IPS DF 4.7 (cell line): ENCODE measurements at regions not wholly inside any gene's neighbourhood (a gene's known extent, or its start where the extent isn't known, plus 50 kb on each side); places are given as distances from the start of the nearest gene placed in this dataset.

Source experiments
- DNase-seq: peaks from one replicate; pipeline ENCODE4 v3.0.0-alpha.2; 2013; ENCODE audit warnings: low spot score; ENCODE audit errors: extremely low read depth

DNA sequence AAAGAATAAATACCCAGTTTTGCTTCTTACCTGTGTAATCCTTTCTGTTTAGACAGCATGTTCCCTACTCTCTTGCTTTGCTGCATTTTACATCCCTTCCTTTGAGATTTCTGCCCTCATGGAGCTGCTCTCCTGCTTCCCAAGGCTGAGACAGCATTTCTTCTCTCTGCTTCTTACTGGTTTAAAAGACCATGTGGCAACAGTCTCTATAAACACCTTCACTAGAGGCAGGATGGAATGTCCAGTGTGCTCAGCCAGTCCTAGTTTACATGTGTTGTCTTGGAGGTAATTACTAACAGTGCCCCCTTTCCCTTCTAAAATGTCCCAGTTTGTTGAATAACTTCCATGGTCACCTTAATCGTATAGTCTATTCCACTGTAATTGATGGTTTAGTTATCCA lies 262.3 kb downstream of the CNTN3 start:
- DNase-seq: no peak

DNA sequence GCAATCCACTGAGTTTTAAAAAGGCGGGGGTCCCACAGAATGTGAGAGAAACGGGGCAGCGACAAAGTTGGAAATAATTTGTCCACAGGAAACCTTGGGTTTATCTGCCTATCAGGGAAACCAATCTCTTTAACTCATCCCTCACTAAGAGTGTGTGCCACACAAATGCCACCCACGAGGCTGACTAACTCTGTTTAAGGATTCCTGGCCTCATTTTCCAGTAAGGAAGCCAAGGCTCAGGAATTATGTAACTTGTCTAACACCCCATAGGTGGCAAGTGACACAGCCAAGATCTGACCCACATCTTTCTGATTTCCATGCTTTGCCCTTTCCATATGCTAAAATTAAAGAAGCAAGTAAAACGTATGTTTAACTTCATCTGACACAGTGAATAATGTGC lies 263.2 kb downstream of the CNTN3 start:
- no peak for DNase-seq

DNA sequence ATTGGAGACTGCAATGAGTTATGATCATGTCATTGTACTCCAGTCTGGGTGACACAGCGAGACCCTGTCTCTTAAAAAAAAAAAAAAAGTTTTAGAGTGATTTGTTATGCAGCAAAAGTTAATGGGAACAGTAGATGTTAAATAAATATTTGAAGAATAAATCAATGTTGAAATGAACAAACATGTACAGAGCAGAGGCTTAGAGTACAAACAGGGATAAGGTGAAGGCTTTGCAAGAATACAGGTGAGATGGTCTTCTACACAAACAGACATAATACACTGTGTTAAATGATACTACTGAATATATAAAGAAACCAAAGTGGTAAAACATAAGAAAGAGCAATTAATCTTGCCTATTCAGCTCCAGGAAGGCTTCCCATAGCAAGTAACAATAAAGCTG lies 265.4 kb downstream of the CNTN3 start:
- DNase-seq: no peak

DNA sequence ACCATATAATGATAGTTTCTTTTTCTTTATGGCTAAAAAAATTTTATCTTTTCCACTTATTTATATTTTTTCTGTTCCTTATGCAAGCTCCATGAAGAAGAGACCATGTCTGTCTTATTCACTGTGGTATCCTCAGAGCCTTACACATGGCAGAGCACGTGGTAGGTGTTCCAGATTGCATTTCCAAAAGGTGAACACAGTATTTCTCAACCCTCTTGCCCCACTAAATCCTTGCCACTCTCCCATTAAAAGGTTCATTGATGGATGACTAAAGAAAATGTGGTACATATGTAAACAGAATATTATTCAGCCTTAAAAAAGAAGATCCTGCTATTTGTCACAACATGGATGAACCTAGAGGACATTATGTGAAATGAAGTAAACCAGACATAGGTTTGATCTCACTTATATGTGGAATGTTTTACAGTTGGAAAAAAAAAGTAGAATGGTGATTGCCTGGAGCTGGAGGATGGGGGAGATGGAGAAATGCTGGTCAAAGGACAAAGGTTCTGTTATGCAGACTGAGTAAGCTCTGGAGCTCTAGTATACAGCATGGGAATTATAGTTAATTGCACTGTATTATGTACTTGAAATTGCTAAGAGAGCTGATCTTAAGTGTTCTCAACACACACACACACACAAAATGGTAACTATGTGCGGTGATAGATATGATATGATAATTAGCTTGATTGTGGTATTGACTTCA lies 266.7 kb downstream of the CNTN3 start:
- no peak for DNase-seq

DNA sequence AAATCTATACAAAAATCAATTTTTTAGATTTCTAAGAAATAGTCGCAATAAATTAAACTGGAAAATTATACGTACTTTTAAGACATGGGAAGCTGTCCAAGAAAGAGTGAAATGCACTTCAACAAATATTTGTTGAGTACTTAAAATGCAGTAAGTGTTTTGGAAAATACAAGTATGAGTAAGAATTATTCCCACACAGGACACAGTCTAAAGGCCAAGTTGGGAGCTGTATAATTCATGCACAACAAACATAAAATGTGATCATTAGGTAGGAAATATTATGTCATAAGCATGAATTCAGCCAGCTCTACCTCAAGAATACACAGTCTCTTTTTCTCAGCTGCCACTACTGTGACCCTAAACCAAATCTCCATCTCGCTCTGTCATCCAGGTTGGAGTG lies 267.6 kb downstream of the CNTN3 start:
- DNase-seq: no peak

DNA sequence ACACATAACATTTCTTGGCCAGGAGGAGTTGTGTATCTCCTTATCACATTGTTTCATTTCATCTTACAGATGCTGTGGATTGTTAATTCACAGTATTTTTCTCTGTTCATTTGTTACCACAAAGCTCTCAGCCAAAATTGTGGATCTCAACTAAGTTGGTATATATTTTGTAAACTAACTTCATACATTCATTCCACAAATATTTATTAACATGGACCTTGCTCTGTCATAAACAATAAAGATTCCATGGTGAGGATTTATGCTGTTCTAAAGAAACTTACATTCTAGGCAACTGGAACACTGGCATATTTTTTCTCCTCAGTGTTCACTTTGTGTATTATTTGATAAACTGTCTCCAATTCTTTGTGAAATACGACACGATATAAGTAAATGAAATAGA lies 268.8 kb downstream of the CNTN3 start:
- DNase-seq: no peak

DNA sequence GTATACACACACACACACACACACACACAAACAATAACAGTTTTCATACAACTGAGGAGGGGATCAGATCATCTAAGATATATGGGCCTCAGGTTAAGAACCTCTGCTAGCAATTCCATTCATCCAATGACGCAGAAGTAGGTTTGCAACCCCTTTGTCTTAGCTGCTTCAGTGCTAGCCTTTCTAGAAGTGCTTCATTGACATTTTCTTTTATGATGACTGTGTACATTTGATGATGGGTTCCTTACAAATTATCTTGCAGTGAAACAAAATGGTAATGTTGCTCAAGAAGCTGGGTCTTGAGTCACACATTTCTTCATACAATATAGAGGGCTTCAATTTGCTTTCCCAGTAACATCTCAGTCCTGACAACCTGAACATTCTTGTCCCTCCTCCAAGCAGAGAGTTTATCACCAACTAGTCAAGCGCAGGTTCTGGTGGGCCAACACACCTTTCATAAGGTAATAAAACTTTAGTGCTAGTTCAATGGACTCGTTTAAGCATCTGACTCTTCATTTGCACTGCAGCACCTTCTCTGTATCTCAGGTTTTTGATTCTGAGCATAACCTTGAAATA lies 269.5 kb downstream of the CNTN3 start:
- no peak for DNase-seq

DNA sequence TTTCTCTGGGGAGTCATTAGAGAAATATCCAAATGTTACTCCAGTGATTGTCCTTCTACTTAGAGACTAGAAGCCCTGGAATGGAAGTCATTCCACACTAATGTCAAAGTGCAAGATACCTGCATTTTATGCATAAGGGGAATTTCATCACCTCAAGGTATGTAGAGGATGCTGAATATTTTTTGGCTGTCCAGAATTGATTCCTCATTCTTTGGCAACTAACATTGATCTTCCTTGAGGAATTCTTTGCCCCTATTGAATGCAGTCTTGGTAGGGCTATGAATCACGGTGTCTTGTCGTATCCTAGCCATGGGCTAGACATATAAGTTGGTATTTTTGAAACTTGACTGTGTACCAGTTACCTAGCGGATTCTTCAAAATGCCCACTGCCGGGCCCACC lies 271.1 kb downstream of the CNTN3 start:
- no peak for DNase-seq

DNA sequence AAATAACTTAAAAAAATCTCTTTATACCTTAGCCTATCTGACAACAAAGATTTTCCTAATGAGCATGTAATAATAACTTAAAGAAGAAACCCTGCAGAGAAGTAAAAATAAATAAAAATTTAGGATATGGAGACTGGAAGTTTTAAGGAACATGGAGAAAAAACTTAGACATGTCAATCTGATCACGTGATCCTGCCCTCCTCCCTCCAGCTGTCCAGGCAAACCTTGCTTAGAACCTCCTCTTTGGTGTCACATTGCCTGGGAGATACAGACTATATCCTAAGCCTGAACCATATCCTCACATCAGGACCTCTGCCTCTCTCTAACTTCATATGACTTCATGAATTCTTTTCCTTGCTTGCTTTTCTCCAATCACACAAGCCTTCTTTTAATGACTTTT lies 275.5 kb downstream of the CNTN3 start:
- DNase-seq: no peak

DNA sequence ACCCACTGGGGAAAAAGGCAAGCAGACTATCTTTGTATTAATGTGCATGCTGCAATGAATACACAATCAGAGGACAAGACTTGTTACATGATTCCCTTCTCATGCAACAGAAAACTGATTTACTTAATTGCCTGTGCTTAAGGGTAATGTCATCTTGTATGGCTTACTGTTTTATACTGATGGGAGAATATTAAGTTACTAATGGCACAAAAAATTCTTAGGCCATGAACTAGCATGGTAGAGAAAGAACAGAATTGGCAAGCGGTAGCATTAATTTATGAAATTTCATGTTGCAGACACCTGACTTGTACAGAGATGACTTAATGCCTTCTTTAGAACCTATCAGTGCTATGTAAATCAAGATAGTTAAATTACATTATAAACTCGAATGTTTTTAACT lies 282.3 kb downstream of the CNTN3 start:
- no peak for DNase-seq

DNA sequence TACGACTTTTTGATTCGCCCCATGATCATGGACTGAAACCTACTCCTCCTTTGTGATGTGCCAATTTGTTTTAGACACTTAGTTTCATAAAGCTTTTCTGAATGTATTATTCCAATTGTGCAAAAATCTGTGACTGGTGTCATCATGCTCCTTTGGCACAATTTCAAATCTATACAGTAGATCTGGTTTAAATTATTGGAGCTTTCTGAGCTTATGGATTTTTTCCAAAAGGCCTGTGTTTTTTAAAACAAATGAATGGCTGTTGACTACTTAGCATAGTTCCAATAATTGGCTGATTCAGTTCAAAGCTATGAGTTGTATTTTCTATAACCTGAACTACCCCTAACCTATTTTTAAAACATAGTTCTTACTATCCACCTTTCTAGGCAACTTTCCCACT lies 282.7 kb downstream of the CNTN3 start:
- DNase-seq: no peak

DNA sequence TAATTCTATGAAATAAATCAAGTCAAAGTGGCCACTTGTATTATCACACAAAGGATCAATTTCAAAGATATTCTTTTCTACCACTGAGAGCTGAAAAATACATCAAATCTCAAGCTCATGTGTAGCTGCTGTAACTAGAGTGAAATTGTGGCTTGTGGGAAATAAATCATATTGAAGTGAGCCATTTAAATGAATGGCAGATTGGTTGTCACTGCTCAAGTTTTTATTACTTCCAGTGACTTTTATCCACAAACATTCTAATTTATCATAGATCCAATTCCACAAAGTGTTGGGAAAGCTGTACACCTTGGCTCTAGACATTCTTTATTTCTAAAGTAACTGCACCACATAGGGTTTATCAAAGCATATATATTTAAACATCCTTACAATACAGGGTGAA lies 285.4 kb downstream of the CNTN3 start:
- DNase-seq: no peak

DNA sequence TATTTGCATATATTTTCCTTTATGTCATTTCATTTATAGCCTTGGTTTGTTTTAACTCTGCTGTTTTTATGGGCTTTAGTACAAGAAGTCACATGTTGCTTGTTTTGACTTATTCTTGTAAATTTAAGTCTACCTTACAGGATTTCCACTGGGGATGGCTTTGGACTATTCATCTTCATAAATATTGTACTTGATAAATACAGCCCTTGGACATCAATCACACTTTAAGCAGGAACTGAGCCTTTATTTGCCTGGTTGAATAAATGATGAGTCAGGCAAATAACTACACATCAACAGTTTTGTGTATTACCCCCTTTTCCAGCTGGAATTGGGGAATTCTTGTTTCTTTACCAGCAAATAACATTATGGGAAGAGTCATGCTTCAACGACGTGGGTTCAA lies 286.0 kb downstream of the CNTN3 start:
- no peak for DNase-seq

DNA sequence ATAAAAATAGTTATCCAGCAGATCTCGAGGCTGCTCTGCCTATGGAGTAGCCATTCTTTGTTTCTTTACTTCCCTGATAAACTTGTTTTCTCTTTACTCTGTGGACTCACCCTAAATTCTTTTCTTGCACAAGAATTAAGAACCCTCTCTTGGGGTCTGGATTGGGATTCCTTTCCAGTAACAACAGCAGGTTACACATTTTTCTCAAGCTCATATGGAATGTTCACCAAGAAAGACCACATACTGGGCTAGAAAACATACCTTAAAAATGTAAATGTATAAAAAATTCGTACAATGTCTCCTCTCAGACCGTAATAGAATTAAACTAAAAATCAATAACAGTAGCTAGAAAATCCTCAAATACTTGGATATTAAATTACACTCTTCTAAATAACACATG lies 299.2 kb downstream of the CNTN3 start:
- DNase-seq: no peak

DNA sequence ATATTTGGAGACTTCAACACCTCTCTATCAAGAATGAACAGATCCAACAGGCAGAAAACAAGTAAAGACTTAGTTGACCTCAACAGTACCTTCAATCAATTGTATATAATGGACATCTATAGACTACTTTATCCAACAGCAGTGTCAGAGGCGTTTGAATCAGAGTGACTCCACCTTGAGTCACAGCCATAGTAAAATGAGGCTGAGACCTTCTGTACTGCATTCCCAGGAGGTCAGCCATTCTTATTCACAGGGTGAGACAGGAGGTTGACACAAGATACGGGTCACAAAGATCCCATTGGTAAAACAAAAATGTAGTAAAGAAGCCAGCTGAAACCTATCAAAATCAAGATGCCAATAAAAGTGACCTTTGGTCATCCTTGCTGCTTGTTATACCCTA lies 299.8 kb downstream of the CNTN3 start:
- DNase-seq: no peak

DNA sequence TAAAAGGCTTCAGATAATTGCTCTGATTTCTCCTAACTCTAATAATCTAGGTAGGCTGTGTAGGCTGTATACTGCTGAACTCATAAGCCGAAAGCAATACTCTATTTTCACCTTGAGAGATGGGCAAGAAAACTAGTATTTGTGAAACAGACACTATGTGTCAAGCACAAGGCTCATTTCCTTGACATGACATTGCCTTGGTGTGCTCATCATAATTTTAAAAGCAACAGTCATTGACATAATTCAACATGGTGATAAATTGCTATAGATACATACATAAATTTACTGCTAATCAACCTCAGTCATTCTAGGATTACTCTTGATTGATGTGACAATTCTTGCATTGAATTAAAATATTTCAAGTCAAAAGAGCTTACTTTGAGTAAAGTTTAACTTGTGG lies 304.7 kb downstream of the CNTN3 start:
- no peak for DNase-seq

DNA sequence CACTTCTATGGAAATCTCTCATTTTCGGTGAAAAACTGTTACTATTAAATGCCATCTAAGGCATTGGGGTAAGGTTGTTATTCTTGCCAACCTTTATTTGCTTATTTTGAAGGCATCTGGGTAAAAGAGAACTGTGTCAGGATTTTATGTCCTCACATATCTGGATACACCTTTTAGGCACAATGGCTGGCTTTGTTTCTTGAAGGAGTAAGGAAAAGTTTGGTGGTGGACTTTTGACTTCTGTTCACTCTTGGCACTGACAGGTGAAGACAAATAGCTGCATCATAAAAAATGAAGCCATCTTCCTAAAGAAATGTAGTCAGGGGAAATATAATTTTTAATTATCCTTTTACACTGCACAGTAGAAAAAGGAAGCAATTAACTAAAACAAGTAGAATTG lies 310.0 kb downstream of the CNTN3 start:
- no peak for DNase-seq

DNA sequence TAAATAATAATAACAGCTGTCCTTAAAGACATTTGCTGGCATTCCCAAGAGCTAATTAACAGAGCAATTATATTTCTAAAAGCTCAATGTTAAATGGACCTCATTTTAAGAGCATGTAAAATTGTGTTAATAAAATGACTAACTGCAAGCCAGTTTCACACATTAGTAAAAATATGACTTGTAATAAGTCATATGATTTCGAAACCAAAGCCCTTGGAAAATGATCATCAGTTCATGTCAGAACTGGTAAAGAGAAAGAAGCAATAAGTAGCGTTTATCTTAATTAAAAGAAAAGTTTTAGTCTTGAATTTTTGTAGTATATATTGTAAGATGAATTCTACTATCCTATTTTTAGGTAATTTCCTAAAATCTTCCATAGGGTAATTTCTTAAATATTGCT lies 310.7 kb downstream of the CNTN3 start:
- DNase-seq: no peak

DNA sequence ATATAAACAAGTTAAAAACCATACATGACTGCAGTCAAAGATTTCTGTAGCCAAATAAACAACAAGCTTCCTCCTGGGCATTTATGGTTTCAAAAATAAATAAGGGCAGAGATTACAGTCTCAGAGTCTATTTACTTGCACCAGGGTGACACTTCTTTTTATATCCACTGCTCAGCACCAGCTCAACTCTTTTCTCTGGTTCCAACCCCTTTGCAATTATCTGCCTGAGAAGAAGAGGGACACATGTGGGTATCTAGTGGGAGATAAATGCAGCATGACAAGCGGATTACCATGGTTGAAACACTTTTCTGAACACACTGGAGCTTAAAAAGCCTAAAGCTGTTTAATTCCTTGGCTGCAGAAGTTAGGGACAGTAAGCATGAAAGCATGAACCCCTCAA lies 311.5 kb downstream of the CNTN3 start:
- DNase-seq: no peak

DNA sequence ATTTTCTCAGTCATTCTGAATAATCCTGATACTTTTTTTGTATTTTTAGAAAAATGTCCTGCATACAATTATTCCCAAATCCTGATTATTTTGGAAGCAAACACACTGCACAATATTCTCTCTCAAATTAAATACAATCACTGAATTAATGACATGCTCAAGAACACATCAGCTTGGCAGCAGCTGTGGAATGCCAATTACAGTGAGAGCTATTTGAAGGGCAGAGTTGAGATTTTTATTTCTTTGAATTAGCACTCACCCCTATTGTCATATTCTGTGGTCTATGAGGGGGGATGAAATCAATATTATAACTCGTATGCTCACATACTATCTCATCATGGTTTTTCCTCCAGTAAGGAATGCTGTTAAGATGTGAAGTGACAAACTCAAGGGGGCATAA lies 312.2 kb downstream of the CNTN3 start:
- no peak for DNase-seq

DNA sequence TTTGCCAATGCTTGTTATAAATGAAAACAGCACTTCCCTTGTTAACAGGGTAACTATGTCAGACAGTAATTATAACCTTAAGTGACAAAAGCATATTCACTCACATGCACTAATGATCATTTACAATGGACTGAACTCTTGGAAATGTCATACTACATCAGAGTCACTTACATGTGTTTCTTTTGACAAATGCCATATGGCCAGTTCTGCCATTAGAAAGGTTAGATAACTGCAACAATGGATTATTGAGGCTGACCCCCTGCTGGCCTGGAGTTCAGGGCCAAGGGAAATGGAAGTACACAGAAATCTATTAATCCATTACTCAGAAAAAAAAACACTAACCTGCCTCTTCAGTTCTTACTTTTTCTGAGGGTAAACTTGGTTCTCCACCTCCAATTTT lies 313.4 kb downstream of the CNTN3 start:
- no peak for DNase-seq

DNA sequence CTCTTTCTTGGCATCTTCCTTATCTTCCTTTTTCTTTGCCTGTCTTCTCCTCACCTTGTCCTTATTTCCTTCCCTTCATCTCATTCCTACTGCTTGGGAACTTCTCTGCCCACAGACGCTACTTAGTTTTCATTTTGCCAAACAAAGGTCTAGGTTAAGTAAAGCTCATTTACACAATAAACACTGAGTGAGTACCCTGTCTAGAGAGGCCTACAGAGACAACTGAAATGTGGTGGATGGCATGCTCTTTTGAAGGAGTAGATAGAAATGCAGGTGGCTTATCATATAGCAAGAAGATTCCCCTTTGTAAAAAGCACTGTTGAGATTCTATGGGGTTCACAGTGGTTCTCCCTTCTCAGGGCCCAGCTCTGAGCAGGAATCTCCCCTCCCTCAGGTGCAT lies 319.0 kb downstream of the CNTN3 start:
- no peak for DNase-seq

DNA sequence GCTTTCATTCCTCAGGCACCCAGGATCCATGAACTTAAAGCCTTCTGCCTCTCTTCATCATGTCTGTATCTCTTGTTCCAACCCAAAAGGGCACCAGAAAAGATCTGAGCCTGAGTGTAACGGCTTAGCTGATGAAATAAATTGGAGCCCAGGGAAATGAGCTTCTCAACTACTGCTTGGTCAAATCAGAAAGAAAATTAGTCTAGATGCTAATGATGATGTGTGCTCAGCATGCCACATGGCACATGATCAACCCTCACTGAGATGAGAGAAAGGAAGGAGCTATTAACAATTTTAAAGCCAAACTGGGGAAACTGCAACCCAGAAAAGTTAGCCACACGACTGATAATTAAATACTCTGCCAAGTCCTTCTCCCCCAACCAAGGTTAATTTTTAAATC lies 325.7 kb downstream of the CNTN3 start:
- no peak for DNase-seq

DNA sequence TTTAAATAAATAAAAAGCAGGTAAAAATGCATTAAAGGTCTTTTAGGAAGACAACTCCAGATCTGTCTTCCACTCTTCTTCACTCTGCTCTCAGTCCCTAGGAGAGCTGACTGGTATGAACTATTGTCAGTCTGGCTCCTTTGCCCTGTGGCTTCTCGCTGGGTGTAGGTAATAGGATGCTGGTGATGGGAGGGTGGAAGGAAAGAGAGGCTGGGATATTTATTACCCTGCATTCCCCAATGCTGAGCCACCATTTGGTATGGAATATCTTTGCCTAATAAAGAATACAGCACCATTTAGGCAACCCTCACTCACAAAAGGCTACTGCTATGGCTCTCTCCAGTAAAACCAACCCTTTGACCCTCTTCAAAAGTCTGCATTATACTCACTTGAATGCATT lies 326.9 kb downstream of the CNTN3 start:
- DNase-seq: no peak
